Brain microvascular endothelial cell (primary cell): ENCODE measurements at regions not wholly inside any gene's neighbourhood (a gene's known extent, or its start where the extent isn't known, plus 50 kb on each side); places are given as distances from the start of the nearest gene placed in this dataset.

Experiments used
- DNase-seq: peaks from one replicate; pipeline ENCODE4 v3.0.0-alpha.2; 2020
- H3K27ac ChIP-seq: fragments of 250-450 bp; sonication (Bioruptor Pico); 2 replicates; pipeline ENCODE4 v1.5.1; 2020; ENCODE audit warnings: mild to moderate bottlenecking, moderate library complexity
- H3K27me3 ChIP-seq: fragments of 250-450 bp; sonication (Bioruptor Pico); replicated peaks from 2 replicates; pipeline ENCODE4 v1.5.1; 2020; ENCODE audit warnings: mild to moderate bottlenecking
- H3K36me3 ChIP-seq: fragments of 250-450 bp; sonication (Bioruptor Pico); replicated peaks from 2 replicates; pipeline ENCODE4 v1.5.1; 2020; ENCODE audit warnings: mild to moderate bottlenecking
- H3K4me3 ChIP-seq: 2 replicates; pipeline ENCODE4 v1.5.1; 2011; ENCODE audit warnings: low read depth, mild to moderate bottlenecking, control low read depth, low read length, moderate library complexity
- CTCF ChIP-seq: IDR thresholded peaks from 2 replicates; pipeline ENCODE4 v1.5.1; 2011; ENCODE audit warnings: low read depth, mild to moderate bottlenecking, moderate library complexity, low read length, control low read depth, inconsistent platforms; ENCODE audit errors: missing control alignments
- in situ Hi-C: cut with HindIII; loops from 2 replicates; pipeline ENCODE4 v1.10.0; 2017; ENCODE audit warnings: low sequenced_read_pairs, low pct_ligation_motif_present

- in situ Hi-C loops: no loop called here
- Histone ChIP-seq H3K27me3 (no peaks in the 10 kb centered on the region), H3K4me3 (no peak overlapping the region), H3K27ac (no peak overlapping the region), H3K36me3 (no peaks in the 10 kb centered on the region)
- DNase-seq: no peak
- TF ChIP-seq CTCF: no peak
These were observed 147.3 kb downstream of the FAM114A2 start for GRCh38 chr5:153891394-153891793.

- no peak overlapping the region for H3K4me3 ChIP-seq
These were observed 149.9 kb downstream of the FAM114A2 start for GRCh38 chr5:153888781-153889180.

GRCh38 chr5:153885141-153885540 is 153.6 kb downstream of the FAM114A2 start:
- Histone ChIP-seq H3K27me3 (no peaks in the 10 kb centered on the region), H3K27ac (no peak overlapping the region), H3K4me3 (no peak overlapping the region), H3K36me3 (no peaks in the 10 kb centered on the region)
- no peak for TF ChIP-seq CTCF
- in situ Hi-C loops: no loop called here
- no peak for DNase-seq

More at GRCh38 chr5:153888781-153889180, 149.9 kb downstream of the FAM114A2 start:
- TF ChIP-seq CTCF: no peak
- Histone ChIP-seq H3K27me3 (no peaks in the 10 kb centered on the region), H3K36me3 (no peaks in the 10 kb centered on the region), H3K27ac (no peak overlapping the region)
- DNase-seq: no peak
- in situ Hi-C loops: no loop called here

- H3K27ac ChIP-seq: no peak overlapping the region
These were observed 154.1 kb downstream of the FAM114A2 start for GRCh38 chr5:153884612-153884957.

GRCh38 chr5:153883854-153884611 is 154.7 kb downstream of the FAM114A2 start:
- DNase-seq: peak; percentile 51
- H3K27me3 ChIP-seq: no peaks in the 10 kb centered on the region
- no peak overlapping the region for H3K27ac ChIP-seq
- H3K36me3 ChIP-seq: no peaks in the 10 kb centered on the region
- in situ Hi-C loops: no loop called here
- no peak for TF ChIP-seq CTCF
- no peak overlapping the region for H3K4me3 ChIP-seq

More at GRCh38 chr5:153884612-153884957, 154.1 kb downstream of the FAM114A2 start:
- Histone ChIP-seq H3K4me3 (no peak overlapping the region), H3K27me3 (no peaks in the 10 kb centered on the region), H3K36me3 (no peaks in the 10 kb centered on the region)
- no peak for DNase-seq
- no peak for TF ChIP-seq CTCF
- in situ Hi-C loops: no loop called here

- Histone ChIP-seq H3K27me3 (no peaks in the 10 kb centered on the region), H3K36me3 (no peaks in the 10 kb centered on the region), H3K4me3 (no peak overlapping the region), H3K27ac (no peak overlapping the region)
- no peak for DNase-seq
- TF ChIP-seq CTCF: no peak
- in situ Hi-C loops: no loop called here
These were observed 157.0 kb downstream of the FAM114A2 start for GRCh38 chr5:153881687-153882086.
